ENCODE measurements at regions not wholly inside any gene's neighbourhood (a gene's known extent, or its start where the extent isn't known, plus 50 kb on each side); places are given as distances from the start of the nearest gene placed in this dataset.

- no peaks in the 10 kb centered on the region for H3K4me1 ChIP-seq
- H3K4me3 ChIP-seq: no peak overlapping the region
- ATAC-seq: no peak
- DNase-seq: no peak
- intact Hi-C loops (cut with DNase I): no loop called here
- H3K9me3 ChIP-seq: no peaks in the 10 kb centered on the region
- peaks cover 0 to 9% (median 0%) of the 10 kb centered on the region in 9 donors for H3K27me3 ChIP-seq
- TF ChIP-seq CTCF (IDR thresholded peaks at IDR 0.05) (no peak), POLR2A (IDR thresholded peaks at IDR 0.05) (no peak)
- no peak overlapping the region for H3K27ac ChIP-seq
- WGBS, 4 donors: 49 to 68% (median 54%) methylated on average over 1 of the region's 1 CpG
- no peaks in the 10 kb centered on the region for H3K36me3 ChIP-seq
These were observed 167.7 kb upstream of the PPP2R2B start for GRCh38 chr5:147046281-147046680.

- TF ChIP-seq CTCF (IDR thresholded peaks at IDR 0.05) (no peak), POLR2A (IDR thresholded peaks at IDR 0.05) (no peak)
- Histone ChIP-seq H3K27me3 (peaks cover 0 to 12% (median 0%) of the 10 kb centered on the region in 9 donors), H3K4me1 (no peaks in the 10 kb centered on the region), H3K4me3 (no peak overlapping the region), H3K9me3 (no peaks in the 10 kb centered on the region), H3K27ac (no peak overlapping the region), H3K36me3 (no peaks in the 10 kb centered on the region)
- intact Hi-C loops (cut with DNase I): no loop called here
- no peak for DNase-seq
- no peak for ATAC-seq
These were observed 168.3 kb upstream of the PPP2R2B start for GRCh38 chr5:147046894-147047293.

GRCh38 chr5:147049764-147050163 lies 171.2 kb upstream of the PPP2R2B start:
- WGBS, 4 donors: 39 to 47% (median 45%) methylated on average over 2 of the region's 2 CpGs
- no peaks in the 10 kb centered on the region for H3K36me3 ChIP-seq
- H3K9me3 ChIP-seq: no peaks in the 10 kb centered on the region
- intact Hi-C loops (cut with DNase I): no loop called here
- DNase-seq: no peak
- H3K27ac ChIP-seq: no peak overlapping the region
- H3K4me1 ChIP-seq: no peaks in the 10 kb centered on the region
- peaks cover 0 to 13% (median 0%) of the 10 kb centered on the region in 9 donors for H3K27me3 ChIP-seq
- TF ChIP-seq CTCF (IDR thresholded peaks at IDR 0.05): no peak
- H3K4me3 ChIP-seq: no peak overlapping the region
- ATAC-seq: no peak

GRCh38 chr5:147050172-147050571 lies 171.6 kb upstream of the PPP2R2B start:
- no peak for ATAC-seq
- Histone ChIP-seq H3K9me3 (no peaks in the 10 kb centered on the region), H3K27ac (no peak overlapping the region), H3K4me3 (no peak overlapping the region), H3K4me1 (no peaks in the 10 kb centered on the region), H3K36me3 (no peaks in the 10 kb centered on the region), H3K27me3 (peaks cover 0 to 13% (median 0%) of the 10 kb centered on the region in 9 donors)
- intact Hi-C loops (cut with DNase I): no loop called here
- no peak for TF ChIP-seq POLR2A (IDR thresholded peaks at IDR 0.05)
- TF ChIP-seq CTCF (IDR thresholded peaks at IDR 0.05): no peak
- WGBS, 4 donors: 60 to 84% (median 69%) methylated on average over 2 of the region's 2 CpGs
- DNase-seq: no peak
